PC-3 (cell line): ENCODE measurements at regions not wholly inside any gene's neighbourhood (a gene's known extent, or its start where the extent isn't known, plus 50 kb on each side); places are given as distances from the start of the nearest gene placed in this dataset.

Source experiments
- CTCF ChIP-seq: fragments of 300-600 bp; sonication (generic); conservative IDR thresholded peaks from 2 replicates; pipeline ENCODE4 v1.5.1; 2017; ENCODE audit warnings: antibody characterized with exemption, low read depth, mild to moderate bottlenecking, low read length
- EZH2 ChIP-seq: fragments of 300-600 bp; sonication (generic); IDR thresholded peaks from one replicate; pipeline ENCODE4 v1.6.1; 2017; ENCODE audit warnings: antibody characterized with exemption, mild to moderate bottlenecking, low read length; ENCODE audit not compliant: unreplicated experiment
- EZH2phosphoT487 ChIP-seq: fragments of 300-600 bp; sonication (generic); IDR thresholded peaks from 2 replicates; pipeline ENCODE4 v1.6.1; 2018; ENCODE audit warnings: mild to moderate bottlenecking, antibody characterized with exemption, low read length, borderline replicate concordance

GRCh38 chr5:107195890-107196395 is 474.8 kb downstream of the EFNA5 start:
- TF ChIP-seq CTCF (no peak), EZH2 (no peak), EZH2phosphoT487 (no peak)
